ENCODE measurements at regions not wholly inside any gene's neighbourhood (a gene's known extent, or its start where the extent isn't known, plus 50 kb on each side); places are given as distances from the start of the nearest gene placed in this dataset.

DNA sequence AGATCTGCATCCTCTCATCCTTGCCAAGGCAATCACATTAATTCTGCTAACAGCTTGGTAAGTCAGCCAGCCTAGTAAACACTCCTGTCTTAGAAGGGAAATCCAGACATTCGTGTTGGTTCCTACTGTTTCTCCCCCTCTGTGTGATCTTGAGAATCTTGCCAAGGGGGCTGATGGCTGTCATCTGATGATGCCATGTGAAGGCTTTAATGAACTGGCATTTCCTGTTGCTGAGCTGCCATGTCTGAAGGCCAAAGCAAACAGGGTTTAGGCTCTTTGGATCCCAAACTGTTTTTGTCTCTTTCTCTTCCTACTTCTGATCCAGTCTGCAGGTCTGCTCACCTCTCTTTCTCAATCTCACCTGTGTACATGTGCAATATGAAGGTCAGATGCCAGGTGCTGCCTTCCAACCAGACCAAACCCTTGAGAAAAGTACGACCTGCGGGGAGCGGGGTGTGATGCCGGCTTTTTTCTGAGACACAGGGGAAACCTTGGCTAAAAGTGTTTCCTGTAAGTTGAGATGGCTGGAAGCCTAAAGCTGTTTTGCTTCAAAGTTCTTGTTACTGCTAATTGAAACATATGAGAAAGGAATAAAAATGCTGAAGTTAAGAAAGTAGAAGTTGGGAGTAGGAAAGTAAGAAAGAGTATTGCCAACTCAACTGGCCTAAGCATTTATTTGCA lies 532.9 kb downstream of the ANKRD50 start:
- no peak overlapping the region for H3K4me3 ChIP-seq (ENCODE audit: low read depth, low read length)
- TF ChIP-seq, protein P1, sequence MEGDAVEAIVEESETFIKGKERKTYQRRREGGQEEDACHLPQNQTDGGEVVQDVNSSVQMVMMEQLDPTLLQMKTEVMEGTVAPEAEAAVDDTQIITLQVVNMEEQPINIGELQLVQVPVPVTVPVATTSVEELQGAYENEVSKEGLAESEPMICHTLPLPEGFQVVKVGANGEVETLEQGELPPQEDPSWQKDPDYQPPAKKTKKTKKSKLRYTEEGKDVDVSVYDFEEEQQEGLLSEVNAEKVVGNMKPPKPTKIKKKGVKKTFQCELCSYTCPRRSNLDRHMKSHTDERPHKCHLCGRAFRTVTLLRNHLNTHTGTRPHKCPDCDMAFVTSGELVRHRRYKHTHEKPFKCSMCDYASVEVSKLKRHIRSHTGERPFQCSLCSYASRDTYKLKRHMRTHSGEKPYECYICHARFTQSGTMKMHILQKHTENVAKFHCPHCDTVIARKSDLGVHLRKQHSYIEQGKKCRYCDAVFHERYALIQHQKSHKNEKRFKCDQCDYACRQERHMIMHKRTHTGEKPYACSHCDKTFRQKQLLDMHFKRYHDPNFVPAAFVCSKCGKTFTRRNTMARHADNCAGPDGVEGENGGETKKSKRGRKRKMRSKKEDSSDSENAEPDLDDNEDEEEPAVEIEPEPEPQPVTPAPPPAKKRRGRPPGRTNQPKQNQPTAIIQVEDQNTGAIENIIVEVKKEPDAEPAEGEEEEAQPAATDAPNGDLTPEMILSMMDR (IDR thresholded peaks at IDR 0.05; ENCODE audit: insufficient read depth, low read depth, low read length, missing control alignments): no peak
- DNase-seq (ENCODE audit: low read depth): no peak

DNA sequence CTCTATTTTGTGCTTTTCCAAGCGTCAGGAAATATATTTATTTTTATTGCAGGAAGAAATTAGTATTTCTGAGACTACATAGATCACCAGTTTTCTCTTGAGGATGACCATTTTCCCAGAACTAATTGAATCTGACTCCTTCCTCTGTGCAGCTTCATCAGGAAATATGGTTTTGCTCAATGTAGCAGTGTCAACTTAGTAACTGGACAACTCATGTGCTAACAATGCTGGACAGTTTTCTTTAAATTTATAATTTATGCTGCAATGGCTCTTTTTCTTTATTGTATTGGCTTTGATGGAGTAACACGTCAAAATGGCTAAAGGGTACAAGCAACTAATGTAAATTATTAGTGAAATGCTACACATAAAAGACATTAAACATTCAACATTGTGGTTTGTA lies 531.5 kb downstream of the ANKRD50 start:
- DNase-seq (ENCODE audit: low read depth): no peak
- TF ChIP-seq, protein P1 (IDR thresholded peaks at IDR 0.05; ENCODE audit: insufficient read depth, low read depth, low read length, missing control alignments): no peak
- no peak overlapping the region for H3K4me3 ChIP-seq (ENCODE audit: low read depth, low read length)

DNA sequence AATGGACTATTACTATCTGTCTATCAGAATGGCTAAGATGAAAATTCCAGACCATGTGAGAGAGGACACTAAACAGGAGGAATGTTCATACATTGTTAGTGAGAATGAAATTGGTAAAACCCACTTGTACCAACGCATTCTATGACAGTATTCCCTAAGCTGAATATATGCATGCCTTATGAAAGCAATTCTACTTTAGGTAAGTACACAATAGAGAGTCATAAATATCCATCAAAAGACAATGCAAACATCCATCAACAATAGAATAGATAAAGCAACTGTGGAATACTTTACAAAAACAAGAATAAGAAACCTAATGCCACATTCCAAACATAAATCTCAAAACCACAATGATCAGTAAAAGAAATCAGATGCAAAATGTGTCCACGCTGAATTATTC lies 529.3 kb downstream of the ANKRD50 start:
- TF ChIP-seq, protein P1 (IDR thresholded peaks at IDR 0.05; ENCODE audit: insufficient read depth, low read depth, low read length, missing control alignments): no peak
- H3K4me3 ChIP-seq (ENCODE audit: low read depth, low read length): no peak overlapping the region
- no peak for DNase-seq (ENCODE audit: low read depth)

DNA sequence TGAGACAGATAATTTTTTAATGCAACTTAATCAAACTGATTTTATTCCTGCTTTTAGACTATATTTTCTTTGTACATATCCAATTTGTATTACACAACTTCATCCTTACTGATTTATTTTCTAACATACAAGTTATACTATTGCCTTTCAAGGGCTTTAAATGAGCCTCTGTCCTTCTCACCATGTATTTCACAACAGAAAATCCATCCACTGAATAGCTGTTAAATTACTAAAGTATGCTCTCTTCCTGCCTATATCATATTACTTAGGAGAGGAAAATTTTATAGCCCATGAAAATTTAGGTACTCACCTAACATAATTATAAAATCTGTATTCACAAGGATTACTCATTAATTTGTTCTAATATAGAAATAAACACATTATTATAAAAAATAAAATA lies 528.6 kb downstream of the ANKRD50 start:
- no peak overlapping the region for H3K4me3 ChIP-seq (ENCODE audit: low read depth, low read length)
- no peak for DNase-seq (ENCODE audit: low read depth)
- TF ChIP-seq, protein P1 (IDR thresholded peaks at IDR 0.05; ENCODE audit: insufficient read depth, low read depth, low read length, missing control alignments): no peak

DNA sequence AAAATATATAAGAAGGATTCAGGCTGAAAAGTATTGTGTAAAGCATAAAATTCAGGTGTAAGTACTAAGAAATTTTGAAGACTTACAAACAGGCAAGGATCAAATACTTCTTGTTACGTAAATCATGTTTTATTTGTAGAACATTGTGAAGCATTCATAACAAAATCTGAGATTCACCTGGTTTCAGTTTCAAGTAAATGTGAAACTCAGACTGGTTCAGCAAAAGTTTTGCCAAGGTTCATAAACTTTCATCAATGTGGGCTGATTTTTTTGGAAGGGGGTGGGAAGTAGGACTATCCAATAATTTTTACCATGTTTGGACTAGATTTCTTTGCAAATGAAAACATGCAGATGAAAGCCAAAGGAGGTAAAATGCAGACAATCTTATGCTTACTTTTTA lies 527.7 kb downstream of the ANKRD50 start:
- H3K4me3 ChIP-seq (ENCODE audit: low read depth, low read length): no peak overlapping the region
- peak; percentile 3 for DNase-seq (ENCODE audit: low read depth)
- TF ChIP-seq, protein P1 (IDR thresholded peaks at IDR 0.05; ENCODE audit: insufficient read depth, low read depth, low read length, missing control alignments): no peak

DNA sequence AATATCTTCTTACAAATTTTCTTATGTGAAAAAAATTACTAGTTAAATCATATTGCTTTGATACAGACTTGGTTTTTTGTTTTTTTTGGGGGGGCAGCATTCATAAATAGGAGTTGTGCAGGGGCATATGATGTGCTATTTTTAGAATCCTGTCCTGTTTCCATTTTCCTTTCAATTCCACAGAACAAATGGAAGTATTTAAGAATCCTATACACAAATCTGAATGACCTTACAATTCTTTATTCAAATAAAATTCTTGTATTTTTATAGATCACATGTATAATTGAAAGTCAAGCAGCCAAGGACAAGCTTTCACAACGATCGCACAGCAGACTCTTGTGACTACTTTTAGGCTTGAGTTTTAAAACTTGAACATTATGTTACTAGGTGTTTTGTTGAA lies 523.9 kb downstream of the ANKRD50 start:
- TF ChIP-seq, protein P1 (IDR thresholded peaks at IDR 0.05; ENCODE audit: insufficient read depth, low read depth, low read length, missing control alignments): no peak
- DNase-seq (ENCODE audit: low read depth): no peak

DNA sequence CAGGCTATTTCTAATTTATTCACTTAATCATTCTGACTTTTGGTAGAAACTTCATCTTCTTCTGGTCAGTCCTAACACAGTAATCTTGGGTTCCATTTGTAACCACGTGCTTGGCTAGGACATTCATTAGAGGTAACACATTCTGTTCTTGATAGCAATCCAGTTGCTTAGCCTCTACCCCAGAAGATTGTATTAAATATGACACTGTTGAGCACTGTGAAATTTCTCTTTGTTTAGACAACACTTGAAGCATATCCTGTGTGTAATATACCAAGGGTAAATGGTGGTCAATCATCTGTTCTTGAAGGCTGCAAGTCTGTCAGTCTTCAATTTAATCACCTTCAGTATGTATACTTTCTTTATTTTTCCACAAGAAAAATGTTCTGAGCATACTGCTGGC lies 523.0 kb downstream of the ANKRD50 start:
- no peak overlapping the region for H3K4me3 ChIP-seq (ENCODE audit: low read depth, low read length)
- no peak for DNase-seq (ENCODE audit: low read depth)
- TF ChIP-seq, protein P1 (IDR thresholded peaks at IDR 0.05; ENCODE audit: insufficient read depth, low read depth, low read length, missing control alignments): no peak

More for the DNA sequence above, 523.9 kb downstream of the ANKRD50 start:
- H3K4me3 ChIP-seq (ENCODE audit: low read depth, low read length): no peak overlapping the region

All from GM12865 (cell line).